GM12878 (cell line): ENCODE measurements at regions not wholly inside any gene's neighbourhood (a gene's known extent, or its start where the extent isn't known, plus 50 kb on each side); places are given as distances from the start of the nearest gene placed in this dataset.

ENCODE experiments used
- ATAC-seq: fragments of 200-7000 bp; cut with Tn5 transposase; 3 replicates; pipeline ENCODE4 v1.9.1; 2020; ENCODE audit warnings: mild to moderate bottlenecking, moderate library complexity
- BruUV-seq: library from RNA; stranded (reverse); fragments of 400-500 nt; replicated peaks from 2 replicates; lab custom pipeline; 2021; lab: Mats Ljungman, UMichigan
- CTCF ChIA-PET: fragments of 300-600 bp; sonication (Branson Sonifier 250); formaldehyde crosslinking; extraction: SDS; loops from one replicate; lab custom pipeline; 2021; ENCODE audit warnings: inconsistent platforms; lab: Yijun Ruan, JAX
- POLR2A ChIA-PET: fragments of 350-600 bp; formaldehyde crosslinking; extraction: SDS; loops from one replicate; lab custom pipeline; 2021; ENCODE audit warnings: inconsistent platforms; lab: Charles Lee
- RAD21 ChIA-PET: fragments of 300-600 bp; sonication (Branson Sonifier 250); formaldehyde crosslinking; loops from one replicate; lab custom pipeline; 2023; ENCODE audit warnings: antibody characterized with exemption; ENCODE audit not compliant: unreplicated experiment; lab: Charles Lee
- SMC1A ChIA-PET: fragments of 300-600 bp; sonication (Branson Sonifier 250); formaldehyde crosslinking; loops from one replicate; lab custom pipeline; 2023; ENCODE audit not compliant: unreplicated experiment, uncharacterized antibody; lab: Charles Lee
- DNase-seq: peaks from one replicate; pipeline ENCODE4 v3.0.0-alpha.2; 2011; ENCODE audit warnings: low read depth, low spot score
- FAIRE-seq: peaks from 3 replicates; lab custom pipeline; 2011; peaks lifted over from hg19 to GRCh38; lab: Jason Lieb, UNC
- H2AFZ ChIP-seq: 2 replicates; pipeline ENCODE4 v1.6.0; 2011; ENCODE audit warnings: low read depth, low read length, control low read depth; ENCODE audit not compliant: control insufficient read depth
- H3K27ac ChIP-seq: 2 replicates; pipeline ENCODE4 v1.5.1; 2011; ENCODE audit warnings: control low read depth; ENCODE audit not compliant: control insufficient read depth, insufficient read depth
- H3K27me3 ChIP-seq, 2 experiments: replicated peaks in 1 of 2; 2 replicates each; pipeline versions ENCODE4 v1.6.0 to v1.6.1; 2011; ENCODE audit warnings: low read length in 1 of 2; ENCODE audit not compliant: control insufficient read depth in 2 of 2, insufficient read depth in 2 of 2
- H3K36me3 ChIP-seq, 2 experiments: 2 replicates each; pipeline ENCODE4 v1.5.1; 2011; ENCODE audit warnings: low read length in 1 of 2; ENCODE audit not compliant: control insufficient read depth in 2 of 2, insufficient read depth in 2 of 2
- H3K4me1 ChIP-seq: 2 replicates; pipeline ENCODE4 v1.6.1; 2011; ENCODE audit warnings: mild to moderate bottlenecking, low read length, moderate library complexity, mixed read lengths; ENCODE audit not compliant: control insufficient read depth, insufficient read depth
- H3K4me2 ChIP-seq: 2 replicates; pipeline ENCODE4 v1.6.0; 2011; ENCODE audit warnings: control low read depth; ENCODE audit not compliant: control insufficient read depth, insufficient read depth
- H3K4me3 ChIP-seq: fragments of 200-600 bp; sonication (generic); 2 replicates; pipeline ENCODE4 v1.5.1; 2016
- H3K79me2 ChIP-seq: 2 replicates; pipeline ENCODE4 v1.6.0; 2011; ENCODE audit warnings: low read length; ENCODE audit not compliant: control insufficient read depth, insufficient read depth
- H3K9ac ChIP-seq: 2 replicates; pipeline ENCODE4 v1.8.0; 2011; ENCODE audit warnings: low read length, control low read depth, mixed read lengths; ENCODE audit not compliant: control insufficient read depth, insufficient read depth
- H3K9me3 ChIP-seq: replicated peaks from 3 replicates; pipeline ENCODE4 v1.5.1; 2011; ENCODE audit warnings: mild to moderate bottlenecking, low read length; ENCODE audit not compliant: control insufficient read depth, insufficient read depth
- H4K20me1 ChIP-seq: 2 replicates; pipeline ENCODE4 v1.6.0; 2011; ENCODE audit not compliant: control insufficient read depth, insufficient read depth
- ATF7 ChIP-seq: fragments of 450-650 bp; IDR thresholded peaks from 2 replicates; pipeline ENCODE4 v1.6.1; 2016; ENCODE audit warnings: low read depth, mild to moderate bottlenecking
- CBX5 ChIP-seq: sonication (generic); IDR thresholded peaks from 2 replicates; pipeline ENCODE4 v1.6.1; 2016; ENCODE audit warnings: low read depth, moderate library complexity, mild to moderate bottlenecking, inconsistent platforms
- E4F1 ChIP-seq: fragments of 450-650 bp; IDR thresholded peaks from 2 replicates; pipeline ENCODE4 v1.6.1; 2018; ENCODE audit warnings: borderline replicate concordance, mild to moderate bottlenecking; ENCODE audit not compliant: partially characterized antibody
- FOXK2 ChIP-seq: fragments of 450-650 bp; IDR thresholded peaks from 2 replicates; pipeline ENCODE4 v1.6.1; 2017; ENCODE audit warnings: mild to moderate bottlenecking, moderate library complexity
- HSF1 ChIP-seq: fragments of 150-350 bp; IDR thresholded peaks from 2 replicates; pipeline ENCODE4 v1.6.1; 2014; ENCODE audit warnings: mild to moderate bottlenecking, low read depth, low read length
- POLR2AphosphoS5 ChIP-seq: IDR thresholded peaks from 2 replicates; pipeline ENCODE4 v1.6.1; 2011; ENCODE audit warnings: mild to moderate bottlenecking, low read length, inconsistent platforms
- ZBTB4 ChIP-seq: fragments of 450-650 bp; formaldehyde crosslinking; IDR thresholded peaks from 2 replicates; pipeline ENCODE4 v1.4.0; 2022; ENCODE audit warnings: mild to moderate bottlenecking, moderate library complexity
- ZNF217 ChIP-seq: fragments of 450-650 bp; IDR thresholded peaks from 2 replicates; pipeline ENCODE4 v1.6.1; 2017; ENCODE audit warnings: antibody characterized with exemption, mild to moderate bottlenecking
- WGBS: methylation state at CpG from one replicate; pipeline ENCODE4 v1.1.6; 2016; ENCODE audit warnings: low lambda C conversion rate; ENCODE audit not compliant: insufficient replicate concordance, insufficient coverage; ENCODE audit errors: missing lambda C conversion rate; 5-methylcytosine and 5-hydroxymethylcytosine counted together
- in situ Hi-C: fragments of 300-500 bp; cut with MboI; formaldehyde crosslinking; loops from 9 replicates; pipeline ENCODE4 v1.14.3; 2018; ENCODE audit warnings: mixed read lengths
- intact Hi-C: fragments of 100-400 bp; cut with micrococcal nuclease; formaldehyde crosslinking; loops from one replicate; pipeline ENCODE4 v1.14.2; 2022; ENCODE audit not compliant: unreplicated experiment
- TF ChIP-seq, protein P1 (sequence below): IDR thresholded peaks from 2 replicates; pipeline ENCODE4 v1.6.1; 2011; ENCODE audit warnings: borderline replicate concordance, low read depth, mild to moderate bottlenecking, moderate library complexity, mixed read lengths, low read length; ENCODE audit not compliant: insufficient read depth; ENCODE audit errors: extremely low read length

DNA sequence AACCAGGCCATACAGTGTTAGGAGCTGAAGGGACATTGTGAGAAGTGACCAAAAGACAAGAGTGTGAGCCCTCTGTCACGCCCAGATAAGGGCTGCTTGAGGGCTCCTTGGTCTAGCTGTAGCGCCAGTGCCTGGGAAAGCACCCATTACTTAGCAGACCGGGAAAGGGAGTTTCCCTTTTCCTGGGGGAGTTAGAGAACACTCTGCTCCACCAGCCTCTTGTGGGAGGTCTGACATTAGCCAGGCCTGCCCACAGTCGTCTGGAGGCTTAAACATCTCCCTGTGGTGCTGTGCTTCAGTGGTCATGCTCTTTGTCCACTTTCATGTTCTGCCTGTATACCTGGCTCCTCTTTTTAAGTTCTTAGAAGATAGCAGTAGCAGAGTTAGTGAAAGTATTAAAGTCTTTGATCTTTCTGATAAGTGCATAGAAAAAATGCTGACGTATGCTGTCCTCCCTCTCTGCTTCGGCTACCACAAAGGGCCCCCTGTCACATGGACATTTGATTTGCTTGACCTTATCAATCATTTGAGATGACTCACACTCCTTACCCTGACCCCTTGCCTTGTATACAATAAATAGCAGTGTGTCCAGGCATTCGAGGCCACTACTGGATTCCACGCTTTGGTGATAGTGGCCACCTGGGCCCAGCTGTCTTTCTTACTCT lies 201.5 kb upstream of the ECI2 start (continued):
- no peak for TF ChIP-seq E4F1

GRCh38 chr6:4336084-4336483 lies 200.7 kb upstream of the ECI2 start:
- H3K27ac ChIP-seq: no peak overlapping the region
- no peaks in the 10 kb centered on the region; the same call in 1 of the 2 replicates for H3K4me1 ChIP-seq
- ATAC-seq: no peak; the same call in 2 of the 3 replicates
- no peak overlapping the region for H3K4me3 ChIP-seq
- H3K4me2 ChIP-seq: no peak overlapping the region
- WGBS: 0% methylated on average over 4 of the region's 4 CpGs
- no peak for FAIRE-seq
- ChIA-PET POLR2A (no interaction called here), CTCF (no interaction called here), SMC1A (no interaction called here), RAD21 (interaction anchor here (0.6 kb wide), 1 partner anchor 129 kb away, joined by 5 read pairs; no protein-coding TSS in a partner anchor)
- H2AFZ ChIP-seq: no peak overlapping the region
- H3K79me2 ChIP-seq: no peaks in the 10 kb centered on the region
- H3K27me3 ChIP-seq: no peaks in the 10 kb centered on the region
- BruUV-seq: no TSS peak
- in situ Hi-C loops: no loop called here
- TF ChIP-seq ZBTB4 (no peak), CBX5 (no peak), POLR2AphosphoS5 (no peak), ATF7 (no peak), FOXK2 (no peak), HSF1 (no peak), ZNF217 (no peak)
- TF ChIP-seq, protein P1, sequence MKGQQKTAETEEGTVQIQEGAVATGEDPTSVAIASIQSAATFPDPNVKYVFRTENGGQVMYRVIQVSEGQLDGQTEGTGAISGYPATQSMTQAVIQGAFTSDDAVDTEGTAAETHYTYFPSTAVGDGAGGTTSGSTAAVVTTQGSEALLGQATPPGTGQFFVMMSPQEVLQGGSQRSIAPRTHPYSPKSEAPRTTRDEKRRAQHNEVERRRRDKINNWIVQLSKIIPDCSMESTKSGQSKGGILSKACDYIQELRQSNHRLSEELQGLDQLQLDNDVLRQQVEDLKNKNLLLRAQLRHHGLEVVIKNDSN: no peak
- H3K9ac ChIP-seq: no peak overlapping the region
- intact Hi-C loops: no loop called here
- H3K36me3 ChIP-seq: no peaks in the 10 kb centered on the region
- no peaks in the 10 kb centered on the region for H4K20me1 ChIP-seq
- H3K9me3 ChIP-seq: no peaks in the 10 kb centered on the region; the same call in 2 of the 3 replicates
- DNase-seq: no peak
